Middle frontal gyrus (tissue), 1 donor: ENCODE measurements at regions not wholly inside any gene's neighbourhood (a gene's known extent, or its start where the extent isn't known, plus 50 kb on each side); places are given as distances from the start of the nearest gene placed in this dataset.
"Not testable (repeated sequence)": the region's sequence is repeated elsewhere in the genome, so short reads cannot be mapped to it uniquely, and the experiment has no call there.

ENCODE experiments used
- DNase-seq: peaks from one replicate; pipeline ENCODE4 v3.0.0-alpha.2; 2015; ENCODE audit warnings: low spot score; ENCODE audit errors: extremely low spot score

GRCh38 chr13:47892374-47892773, 108.7 kb downstream of the SUCLA2 start:
- DNase-seq, result no peak

- no peak for DNase-seq
These were observed 110.8 kb downstream of the SUCLA2 start for GRCh38 chr13:47890146-47890814.

GRCh38 chr13:47886314-47886713, 114.8 kb downstream of the SUCLA2 start:
- DNase-seq, result no peak

- no peak for DNase-seq
These were observed 125.9 kb downstream of the SUCLA2 start for GRCh38 chr13:47875201-47875600.

GRCh38 chr13:47873987-47874386, 127.1 kb downstream of the SUCLA2 start:
- not testable (repeated sequence) for DNase-seq

- not testable (repeated sequence) for DNase-seq
These were observed 127.8 kb downstream of the SUCLA2 start for GRCh38 chr13:47873319-47873718.

GRCh38 chr13:47869776-47870175, 131.3 kb downstream of the SUCLA2 start:
- DNase-seq, result no peak

GRCh38 chr13:47865883-47866282, 135.2 kb downstream of the SUCLA2 start:
- DNase-seq, result no peak

- no peak for DNase-seq
These were observed 138.2 kb downstream of the SUCLA2 start for GRCh38 chr13:47862841-47863240.

GRCh38 chr13:47859165-47859564, 141.9 kb downstream of the SUCLA2 start:
- DNase-seq, result no peak

- no peak for DNase-seq
These were observed 142.7 kb downstream of the SUCLA2 start for GRCh38 chr13:47858042-47859025.

GRCh38 chr13:47853236-47853635, 147.8 kb downstream of the SUCLA2 start:
- DNase-seq, result no peak

- DNase-seq, result no peak
These were observed 154.2 kb downstream of the SUCLA2 start for GRCh38 chr13:47846886-47847285.

GRCh38 chr13:47845981-47846380, 155.1 kb downstream of the SUCLA2 start:
- no peak for DNase-seq

- DNase-seq, result no peak
These were observed 158.1 kb downstream of the SUCLA2 start for GRCh38 chr13:47843005-47843404.

- peak; percentile 44 for DNase-seq
These were observed 159.9 kb downstream of the SUCLA2 start for GRCh38 chr13:47841151-47841550.

GRCh38 chr13:47837906-47838305, 163.2 kb downstream of the SUCLA2 start:
- DNase-seq, result no peak

GRCh38 chr13:47837104-47837880, 163.8 kb downstream of the SUCLA2 start:
- DNase-seq, result no peak

- DNase-seq, result no peak
These were observed 165.4 kb downstream of the SUCLA2 start for GRCh38 chr13:47835470-47836228.

GRCh38 chr13:47832458-47832972, 168.6 kb downstream of the SUCLA2 start:
- no peak for DNase-seq

- DNase-seq, result no peak
These were observed 169.8 kb downstream of the SUCLA2 start for GRCh38 chr13:47831265-47831664.
